ENCODE measurements at regions not wholly inside any gene's neighbourhood (a gene's known extent, or its start where the extent isn't known, plus 50 kb on each side); places are given as distances from the start of the nearest gene placed in this dataset.
"Not testable (repeated sequence)": the region's sequence is repeated elsewhere in the genome, so short reads cannot be mapped to it uniquely, and the experiment has no call there.

DNA sequence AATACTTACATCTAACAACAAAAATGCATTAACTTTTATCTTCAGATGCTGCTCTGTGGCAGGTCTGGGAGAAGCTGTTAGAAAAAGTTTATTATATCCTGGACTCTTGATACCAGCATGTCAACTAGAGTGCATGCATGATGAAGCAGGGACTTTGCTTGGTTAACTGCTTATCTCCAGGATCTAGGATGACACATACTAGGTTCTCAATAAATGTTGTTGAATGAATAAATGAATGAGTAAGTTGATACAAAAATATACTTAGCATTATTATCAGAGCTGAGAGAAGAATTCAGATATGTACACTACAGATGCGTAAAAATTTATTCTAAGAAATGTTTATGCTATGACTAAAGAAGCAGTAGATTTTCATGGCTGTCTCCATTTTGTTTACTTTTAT lies 304.3 kb downstream of the LTN1 start:
- Histone ChIP-seq H3K36me3 (ENCODE audit: control insufficient read depth in 3 of 3, insufficient read depth in 2 of 3, low read depth in 1 of 3, low read length in 3 of 3) (no peaks in the 10 kb centered on the region), H3K4me3 (ENCODE audit: low read depth in 1 of 3, low read length in 3 of 3) (no peak overlapping the region), H3K27me3 (ENCODE audit: control insufficient read depth in 3 of 3, insufficient read depth in 3 of 3, low read length in 3 of 3) (no peaks in the 10 kb centered on the region), H3K4me1 (ENCODE audit: control insufficient read depth in 3 of 3, insufficient read depth in 2 of 3, low read depth in 1 of 3, low read length in 2 of 3) (no peaks in the 10 kb centered on the region), H3K9me3 (ENCODE audit: control insufficient read depth in 2 of 2, insufficient read depth in 1 of 2, low read depth in 1 of 2, low read length in 1 of 2) (peaks cover 0 to 2% of the 10 kb centered on the region in 2 donors), H3K27ac (ENCODE audit: low read depth in 1 of 3, low read length in 2 of 3) (no peak overlapping the region)
- WGBS, 3 donors: 94 to 97% (median 96%) methylated on average over 1 of the region's 1 CpG
- FAIRE-seq (no peak), DNase-seq (no peak)

DNA sequence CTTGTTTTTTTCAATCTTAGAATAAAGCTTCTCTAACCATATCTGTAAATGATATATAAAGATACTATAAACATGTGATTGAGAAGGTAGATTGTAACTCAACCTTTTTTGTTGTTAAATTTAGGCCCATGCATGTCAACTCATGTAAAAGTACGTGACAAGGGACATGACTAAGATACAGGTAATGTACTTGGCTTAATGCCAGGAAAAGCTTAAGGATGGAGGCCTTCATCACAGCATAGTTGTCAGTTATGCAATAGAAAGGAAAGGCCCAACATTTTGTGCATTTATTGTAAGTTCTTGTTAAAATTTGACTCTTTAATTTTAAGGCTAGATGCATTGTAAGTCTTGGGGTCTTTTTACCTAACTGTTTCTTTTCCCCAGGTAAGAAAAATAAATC lies 305.1 kb downstream of the LTN1 start:
- Histone ChIP-seq H3K27me3 (ENCODE audit: control insufficient read depth in 3 of 3, insufficient read depth in 3 of 3, low read length in 3 of 3) (no peaks in the 10 kb centered on the region), H3K9me3 (ENCODE audit: control insufficient read depth in 2 of 2, insufficient read depth in 1 of 2, low read depth in 1 of 2, low read length in 1 of 2) (peaks cover 0 to 2% of the 10 kb centered on the region in 2 donors), H3K36me3 (ENCODE audit: control insufficient read depth in 3 of 3, insufficient read depth in 2 of 3, low read depth in 1 of 3, low read length in 3 of 3) (no peaks in the 10 kb centered on the region), H3K4me1 (ENCODE audit: control insufficient read depth in 3 of 3, insufficient read depth in 2 of 3, low read depth in 1 of 3, low read length in 2 of 3) (no peaks in the 10 kb centered on the region), H3K4me3 (ENCODE audit: low read depth in 1 of 3, low read length in 3 of 3) (no peak overlapping the region), H3K27ac (ENCODE audit: low read depth in 1 of 3, low read length in 2 of 3) (no peak overlapping the region)
- FAIRE-seq (no peak), DNase-seq (no peak)
- 82 to 83% (median 82%) methylated on average over 1 of the region's 1 CpG for WGBS, 3 donors

DNA sequence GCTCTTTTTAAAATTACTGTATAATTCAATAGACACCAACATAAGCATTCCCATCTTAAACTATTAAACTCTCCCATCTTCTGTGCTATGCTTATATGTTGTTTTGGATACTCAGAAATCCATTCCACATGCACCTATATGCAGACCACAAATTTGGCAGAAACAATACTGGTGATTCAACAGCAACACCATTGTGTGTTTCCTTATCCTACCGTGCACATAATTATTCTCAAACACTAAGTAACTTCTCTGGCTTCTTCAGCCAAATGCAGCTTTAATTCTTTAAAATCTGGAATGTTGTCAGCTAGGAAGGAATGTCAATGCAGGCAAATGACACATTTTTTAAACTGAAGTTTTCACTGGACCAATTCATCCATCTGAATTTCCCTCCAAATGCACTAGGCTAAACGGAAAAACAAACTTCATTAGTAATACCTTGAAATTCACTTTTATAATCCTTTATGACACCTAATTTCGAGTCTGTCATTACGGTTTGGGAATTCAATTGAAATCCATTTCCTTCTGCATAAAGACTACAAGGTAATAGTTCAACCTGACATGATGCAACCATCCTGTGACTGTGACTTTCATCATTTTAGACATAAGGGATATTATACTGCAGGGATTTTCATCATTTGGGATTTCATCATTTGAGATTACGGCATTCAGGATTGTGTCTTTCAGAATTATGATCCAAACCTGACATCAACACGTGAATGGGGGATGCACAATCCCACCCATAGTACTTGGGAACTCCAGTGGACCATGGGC lies 308.5 kb downstream of the LTN1 start:
- Histone ChIP-seq H3K27ac (ENCODE audit: low read depth in 1 of 3, low read length in 2 of 3) (no peak overlapping the region), H3K36me3 (ENCODE audit: control insufficient read depth in 3 of 3, insufficient read depth in 2 of 3, low read depth in 1 of 3, low read length in 3 of 3) (no peaks in the 10 kb centered on the region), H3K4me1 (ENCODE audit: control insufficient read depth in 3 of 3, insufficient read depth in 2 of 3, low read depth in 1 of 3, low read length in 2 of 3) (no peaks in the 10 kb centered on the region), H3K4me3 (ENCODE audit: low read depth in 1 of 3, low read length in 3 of 3) (no peak overlapping the region), H3K27me3 (ENCODE audit: control insufficient read depth in 3 of 3, insufficient read depth in 3 of 3, low read length in 3 of 3) (no peaks in the 10 kb centered on the region), H3K9me3 (ENCODE audit: control insufficient read depth in 2 of 2, insufficient read depth in 1 of 2, low read depth in 1 of 2, low read length in 1 of 2) (no peaks in the 10 kb centered on the region)
- WGBS, 3 donors: 80 to 84% (median 81%) methylated on average over 6 of the region's 6 CpGs
- FAIRE-seq (no peak), DNase-seq (no peak)

DNA sequence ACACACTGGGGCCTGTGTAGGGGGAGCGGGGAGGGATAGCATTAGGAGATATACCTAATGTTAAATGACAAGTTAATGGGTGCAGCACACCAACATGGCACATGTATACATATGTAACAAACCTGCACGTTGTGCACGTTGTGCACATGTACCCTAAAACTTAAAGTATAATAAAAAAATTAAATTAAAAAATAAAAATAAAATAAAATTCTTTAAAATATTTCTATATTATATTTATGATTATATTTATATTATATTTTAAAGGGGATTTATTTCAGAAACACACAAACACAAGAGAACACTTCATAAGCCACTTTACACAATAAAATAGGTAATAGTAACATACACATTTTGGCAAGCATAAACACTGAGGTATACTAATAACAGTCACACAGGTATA lies 309.8 kb downstream of the LTN1 start:
- WGBS, 3 donors: 94 to 100% (median 96%) methylated on average over 3 of the region's 3 CpGs
- not testable (repeated sequence) for DNase-seq; H3K9me3 ChIP-seq (ENCODE audit: control insufficient read depth in 2 of 2, insufficient read depth in 1 of 2, low read depth in 1 of 2, low read length in 1 of 2); H3K36me3 ChIP-seq (ENCODE audit: control insufficient read depth in 3 of 3, insufficient read depth in 2 of 3, low read depth in 1 of 3, low read length in 3 of 3); H3K4me1 ChIP-seq (ENCODE audit: control insufficient read depth in 3 of 3, insufficient read depth in 2 of 3, low read depth in 1 of 3, low read length in 2 of 3); H3K4me3 ChIP-seq (ENCODE audit: low read depth in 1 of 3, low read length in 3 of 3); H3K27ac ChIP-seq (ENCODE audit: low read depth in 1 of 3, low read length in 2 of 3); H3K27me3 ChIP-seq (ENCODE audit: control insufficient read depth in 3 of 3, insufficient read depth in 3 of 3, low read length in 3 of 3); FAIRE-seq

DNA sequence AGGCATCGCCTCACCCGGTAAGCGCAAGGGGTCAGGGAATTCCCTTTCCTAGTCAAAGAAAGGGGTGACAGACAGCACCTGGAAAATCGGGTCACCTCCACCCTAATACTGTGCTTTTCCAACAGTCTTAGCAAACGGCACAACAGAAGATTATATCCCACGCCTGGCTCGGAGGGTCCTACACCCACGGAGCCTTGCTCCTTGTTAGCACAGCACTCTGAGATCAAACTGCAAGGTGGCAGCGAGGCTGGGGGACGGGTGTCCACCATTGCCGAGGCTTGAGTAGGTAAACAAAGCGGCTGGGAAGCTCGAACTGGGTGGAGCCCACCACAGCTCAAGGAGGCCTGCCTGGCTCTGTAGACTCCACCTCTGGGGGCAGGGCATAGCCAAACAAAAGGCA lies 315.6 kb downstream of the LTN1 start:
- not testable (repeated sequence) for FAIRE-seq
- 88 to 95% (median 92%) methylated on average over 13 of the region's 13 CpGs for WGBS, 3 donors

DNA sequence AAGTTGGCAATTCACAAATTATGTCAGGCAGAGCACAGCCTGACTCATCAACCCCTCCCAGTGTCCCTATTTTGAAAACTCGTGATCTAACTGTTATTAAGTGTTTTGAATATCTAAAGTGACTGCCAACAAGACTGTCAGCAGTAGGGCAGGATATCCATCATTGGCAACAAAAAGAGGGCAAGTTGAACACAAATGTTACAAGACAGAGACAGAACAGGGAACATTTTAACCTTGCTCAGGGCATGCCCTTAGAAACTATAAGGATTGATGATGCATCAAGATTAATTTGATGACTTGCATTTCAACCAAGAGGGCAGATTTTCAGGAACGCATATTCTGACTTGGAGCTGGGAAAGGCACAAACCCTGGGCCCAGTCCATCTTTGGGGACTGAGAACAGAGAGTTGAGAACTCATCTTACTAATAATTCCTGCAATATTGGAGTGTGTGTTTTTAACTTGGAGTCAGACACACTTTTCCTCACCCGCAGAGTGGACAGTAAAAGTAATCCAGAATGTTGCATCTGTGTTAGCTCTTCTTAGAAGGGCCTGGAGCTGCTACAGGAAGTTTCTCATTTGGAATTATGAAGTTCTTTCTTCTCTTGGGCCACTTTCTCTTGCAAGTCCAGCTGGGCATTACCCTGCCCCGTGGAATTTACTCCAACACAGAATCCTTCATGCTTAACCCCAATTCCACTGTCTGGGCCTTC lies 317.2 kb downstream of the LTN1 start:
- Histone ChIP-seq H3K27me3 (ENCODE audit: control insufficient read depth in 3 of 3, insufficient read depth in 3 of 3, low read length in 3 of 3) (no peaks in the 10 kb centered on the region), H3K4me3 (ENCODE audit: low read depth in 1 of 3, low read length in 3 of 3) (no peak overlapping the region), H3K36me3 (ENCODE audit: control insufficient read depth in 3 of 3, insufficient read depth in 2 of 3, low read depth in 1 of 3, low read length in 3 of 3) (no peaks in the 10 kb centered on the region), H3K4me1 (ENCODE audit: control insufficient read depth in 3 of 3, insufficient read depth in 2 of 3, low read depth in 1 of 3, low read length in 2 of 3) (no peaks in the 10 kb centered on the region), H3K27ac (ENCODE audit: low read depth in 1 of 3, low read length in 2 of 3) (no peak overlapping the region), H3K9me3 (ENCODE audit: control insufficient read depth in 2 of 2, insufficient read depth in 1 of 2, low read depth in 1 of 2, low read length in 1 of 2) (peaks cover 0 to 9% of the 10 kb centered on the region in 2 donors)
- no peak for FAIRE-seq
- WGBS, 3 donors: 54 to 69% (median 60%) methylated on average over 4 of the region's 4 CpGs
- no peak for DNase-seq

More for the DNA sequence above, 315.6 kb downstream of the LTN1 start:
- H3K4me1 ChIP-seq (ENCODE audit: control insufficient read depth in 3 of 3, insufficient read depth in 2 of 3, low read depth in 1 of 3, low read length in 2 of 3); H3K4me3 ChIP-seq (ENCODE audit: low read depth in 1 of 3, low read length in 3 of 3); H3K36me3 ChIP-seq (ENCODE audit: control insufficient read depth in 3 of 3, insufficient read depth in 2 of 3, low read depth in 1 of 3, low read length in 3 of 3); H3K27me3 ChIP-seq (ENCODE audit: control insufficient read depth in 3 of 3, insufficient read depth in 3 of 3, low read length in 3 of 3); H3K27ac ChIP-seq (ENCODE audit: low read depth in 1 of 3, low read length in 2 of 3); DNase-seq; H3K9me3 ChIP-seq (ENCODE audit: control insufficient read depth in 2 of 2, insufficient read depth in 1 of 2, low read depth in 1 of 2, low read length in 1 of 2): not testable (repeated sequence)

DNA sequence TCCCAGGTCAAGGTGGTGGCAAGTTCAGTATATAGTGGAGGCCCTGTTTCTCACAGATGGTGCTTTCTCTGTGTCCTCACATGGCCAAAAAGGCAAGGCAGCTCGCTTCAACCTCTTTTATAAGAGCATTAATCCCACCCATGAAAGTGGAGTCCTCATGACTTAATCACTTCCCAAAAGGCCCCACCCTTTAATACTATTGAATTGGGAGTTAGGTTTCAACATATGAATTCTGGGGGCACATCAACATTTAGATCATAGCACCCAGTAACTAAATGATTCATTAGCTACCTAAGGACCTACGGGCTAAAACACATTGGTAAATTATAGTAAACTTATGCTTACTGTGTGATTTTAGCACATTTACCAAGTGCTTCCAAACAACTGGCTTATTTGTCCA lies 317.9 kb downstream of the LTN1 start:
- no peaks in the 10 kb centered on the region for H3K36me3 ChIP-seq (ENCODE audit: control insufficient read depth in 3 of 3, insufficient read depth in 2 of 3, low read depth in 1 of 3, low read length in 3 of 3)
- no peak overlapping the region for H3K27ac ChIP-seq (ENCODE audit: low read depth in 1 of 3, low read length in 2 of 3)
- no peaks in the 10 kb centered on the region for H3K4me1 ChIP-seq (ENCODE audit: control insufficient read depth in 3 of 3, insufficient read depth in 2 of 3, low read depth in 1 of 3, low read length in 2 of 3)
- H3K4me3 ChIP-seq (ENCODE audit: low read depth in 1 of 3, low read length in 3 of 3): no peak overlapping the region
- no peak for FAIRE-seq
- no peaks in the 10 kb centered on the region for H3K27me3 ChIP-seq (ENCODE audit: control insufficient read depth in 3 of 3, insufficient read depth in 3 of 3, low read length in 3 of 3)
- no peak for DNase-seq
- peaks cover 0 to 9% of the 10 kb centered on the region in 2 donors for H3K9me3 ChIP-seq (ENCODE audit: control insufficient read depth in 2 of 2, insufficient read depth in 1 of 2, low read depth in 1 of 2, low read length in 1 of 2)
- 78 to 84% (median 80%) methylated on average over 2 of the region's 2 CpGs for WGBS, 3 donors

DNA sequence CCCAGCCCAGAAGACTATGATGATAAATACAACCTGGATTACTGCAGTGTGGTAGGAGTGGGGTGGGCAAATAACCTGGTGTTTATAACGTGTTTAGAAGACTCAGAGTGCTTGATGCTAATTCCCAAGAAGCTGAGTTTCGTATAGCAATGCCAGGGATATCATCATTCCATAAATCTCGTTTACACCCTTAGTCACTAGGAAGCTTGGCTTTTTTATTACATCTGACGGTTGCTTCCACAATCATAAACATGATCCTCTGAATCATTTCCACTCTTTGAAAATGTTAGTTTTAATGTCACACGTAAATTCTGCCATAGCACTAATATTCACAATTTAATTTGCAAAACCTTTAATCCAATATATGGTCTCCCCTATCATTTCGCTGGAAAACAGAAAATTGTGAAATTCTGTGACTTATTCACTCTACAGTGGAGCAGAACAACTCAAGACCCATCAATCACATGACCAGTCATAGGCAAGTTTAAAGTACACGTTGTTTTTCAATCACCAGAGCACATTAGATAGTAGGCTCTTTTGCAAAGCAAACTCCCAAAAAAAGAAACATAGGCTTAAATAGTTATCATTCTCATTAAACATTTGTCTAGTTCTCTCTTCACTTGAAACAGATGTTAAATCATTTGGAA lies 321.0 kb downstream of the LTN1 start:
- no peak for FAIRE-seq
- Histone ChIP-seq H3K27me3 (ENCODE audit: control insufficient read depth in 3 of 3, insufficient read depth in 3 of 3, low read length in 3 of 3) (no peaks in the 10 kb centered on the region), H3K4me1 (ENCODE audit: control insufficient read depth in 3 of 3, insufficient read depth in 2 of 3, low read depth in 1 of 3, low read length in 2 of 3) (no peaks in the 10 kb centered on the region), H3K27ac (ENCODE audit: low read depth in 1 of 3, low read length in 2 of 3) (no peak overlapping the region), H3K9me3 (ENCODE audit: control insufficient read depth in 2 of 2, insufficient read depth in 1 of 2, low read depth in 1 of 2, low read length in 1 of 2) (peaks cover 0 to 3% of the 10 kb centered on the region in 2 donors), H3K4me3 (ENCODE audit: low read depth in 1 of 3, low read length in 3 of 3) (no peak overlapping the region), H3K36me3 (ENCODE audit: control insufficient read depth in 3 of 3, insufficient read depth in 2 of 3, low read depth in 1 of 3, low read length in 3 of 3) (no peaks in the 10 kb centered on the region)
- WGBS, 3 donors: 62 to 71% (median 70%) methylated on average over 7 of the region's 7 CpGs
- DNase-seq: no peak
